ENCODE measurements at regions not wholly inside any gene's neighbourhood (a gene's known extent, or its start where the extent isn't known, plus 50 kb on each side); places are given as distances from the start of the nearest gene placed in this dataset.

- Histone ChIP-seq H3K79me1 (ENCODE audit: low read depth in 1 of 2, low read length in 2 of 2) (no peaks in the 10 kb centered on the region), H2BK5ac (ENCODE audit: low read depth, low read length, poor library complexity, severe bottlenecking) (no peak overlapping the region), H4K5ac (ENCODE audit: low read depth, low read length) (no peak overlapping the region), H4K20me1 (ENCODE audit: insufficient read depth, low read length) (no peaks in the 10 kb centered on the region), H3K56ac (ENCODE audit: extremely low read depth, insufficient read depth, low read length) (no peak overlapping the region), H4K8ac (ENCODE audit: low read depth in 2 of 2, low read length in 2 of 2) (no peak overlapping the region), H2BK15ac (ENCODE audit: low read depth, low read length) (no peak overlapping the region), H2AFZ (replicated peaks; ENCODE audit: low read length, poor library complexity) (no peak overlapping the region), H3K27me3 (ENCODE audit: control insufficient read depth, insufficient read depth, low read length) (no peaks in the 10 kb centered on the region), H3K9ac (ENCODE audit: low read depth, low read length) (no peak overlapping the region), H3K23ac (ENCODE audit: low read depth, low read length) (no peak overlapping the region), H3K27ac (ENCODE audit: insufficient read depth, low read length) (no peak overlapping the region), H3K9me1 (ENCODE audit: insufficient read depth, low read length) (no peaks in the 10 kb centered on the region), H3K4me2 (ENCODE audit: low read depth, low read length) (no peak overlapping the region), H3K4me1 (ENCODE audit: control insufficient read depth, insufficient read depth, low read length) (no peaks in the 10 kb centered on the region), H3K14ac (replicated peaks; ENCODE audit: low read depth, low read length) (no peak overlapping the region), H3K18ac (ENCODE audit: low read depth, low read length) (no peak overlapping the region), H3K36me3 (ENCODE audit: control insufficient read depth, insufficient read depth, low read length) (no peaks in the 10 kb centered on the region), H2AK9ac (replicated peaks; ENCODE audit: low read depth, low read length, poor library complexity) (no peak overlapping the region), H2BK120ac (ENCODE audit: low read depth, low read length) (no peak overlapping the region), H2AK5ac (ENCODE audit: low read depth, low read length) (no peak overlapping the region), H3K9me3 (ENCODE audit: control insufficient read depth, insufficient read depth, low read length) (peaks cover 2% of the 10 kb centered on the region; the same call in 1 of the 2 replicates), H3K4ac (ENCODE audit: low read depth, low read length) (no peak overlapping the region), H2BK20ac (ENCODE audit: low read depth, low read length) (no peak overlapping the region), H4K91ac (ENCODE audit: insufficient read depth, low read depth, low read length) (no peak overlapping the region), H3K4me3 (ENCODE audit: insufficient read depth, low read depth, low read length) (no peak overlapping the region)
- in situ Hi-C loops (cut with MboI; ENCODE audit: low sequenced_read_pairs): no loop called here
- POLR2A ChIA-PET (ENCODE audit: unreplicated experiment): no interaction called here
- DNase-seq (no peak), ATAC-seq (ENCODE audit: low read depth) (no peak)
- TF ChIP-seq FOS (IDR thresholded peaks at IDR 0.05; ENCODE audit: low read depth, low read length) (no peak), CEBPB (IDR thresholded peaks at IDR 0.05; ENCODE audit: low read depth, low read length) (no peak), CHD1 (IDR thresholded peaks at IDR 0.05; ENCODE audit: low read depth, low read length) (no peak), BHLHE40 (IDR thresholded peaks at IDR 0.05; ENCODE audit: low read depth, low read length) (no peak), POLR2A (IDR thresholded peaks at IDR 0.05; ENCODE audit: low read depth, low read length) (no peak), MAZ (IDR thresholded peaks at IDR 0.05; ENCODE audit: borderline replicate concordance, low read depth, low read length) (no peak), RFX5 (IDR thresholded peaks at IDR 0.05; ENCODE audit: low read depth, low read length) (no peak), MXI1 (IDR thresholded peaks at IDR 0.05; ENCODE audit: borderline replicate concordance, low read depth, low read length) (no peak), CTCF (conservative IDR thresholded peaks at IDR 0.05; ENCODE audit: low read depth, low read length) (no peak), MAFK (IDR thresholded peaks at IDR 0.05; ENCODE audit: low read depth, low read length) (no peak), SMC3 (IDR thresholded peaks at IDR 0.05; ENCODE audit: low read depth, low read length) (no peak), USF2 (IDR thresholded peaks at IDR 0.05; ENCODE audit: low read depth, low read length) (no peak), RCOR1 (IDR thresholded peaks at IDR 0.05; ENCODE audit: insufficient replicate concordance, low read length) (no peak), NFE2L2 (IDR thresholded peaks at IDR 0.05; ENCODE audit: low read depth, low read length) (no peak), ELK1 (IDR thresholded peaks at IDR 0.05; ENCODE audit: borderline replicate concordance, low read depth, low read length) (no peak), RAD21 (IDR thresholded peaks at IDR 0.05; ENCODE audit: low read length) (no peak)
- CTCF ChIA-PET: no interaction called here
- dilution Hi-C loops (cut with HindIII; ENCODE audit: low sequenced_read_pairs, unreplicated experiment): no loop called here
- no TSS peak for BruUV-seq (replicated peaks)
- WGBS, 2 experiments (ENCODE audit: extremely low coverage in 2 of 2, insufficient read length in 1 of 2): 0% methylated on average over 2 of the region's 7 CpGs; no CpG with 5 or more reads in 1 of the 2 experiments
- intact Hi-C loops (cut with micrococcal nuclease): no loop called here
These were observed 128.3 kb upstream of the C9orf72 start for GRCh38 chr9:27701587-27701986.
